C4-2B (cell line): ENCODE measurements at regions not wholly inside any gene's neighbourhood (a gene's known extent, or its start where the extent isn't known, plus 50 kb on each side); places are given as distances from the start of the nearest gene placed in this dataset.

Experiments
- H3K27ac ChIP-seq: fragments of 450-650 bp; 2 replicates; pipeline ENCODE4 v1.5.1; 2017
- ZFX ChIP-seq: fragments of 450-650 bp; IDR thresholded peaks from 2 replicates; pipeline ENCODE4 v1.6.1; 2017
- TF ChIP-seq, protein P1 (sequence below): fragments of 450-650 bp; conservative IDR thresholded peaks from 2 replicates; pipeline ENCODE4 v1.5.1; 2017; ENCODE audit warnings: mild to moderate bottlenecking

DNA sequence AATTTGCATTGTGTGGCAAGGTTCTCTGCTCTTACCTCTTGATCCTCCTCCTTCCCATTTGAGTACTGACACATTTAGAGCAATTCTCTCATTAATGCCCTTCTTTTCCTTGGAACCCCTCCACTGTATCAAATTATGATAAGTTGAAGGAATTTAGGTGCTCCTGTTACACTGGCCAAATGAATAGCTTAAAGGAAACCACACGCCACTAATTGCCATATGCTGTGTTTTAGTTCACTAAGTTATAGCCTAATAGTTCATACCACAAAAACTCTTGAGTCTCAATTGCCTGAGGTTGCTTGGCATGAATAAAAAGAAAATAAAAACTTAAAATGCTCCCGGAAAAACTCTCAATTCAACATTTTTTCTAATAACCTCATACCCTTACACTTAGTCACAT lies 1239.3 kb downstream of the EPHA7 start:
- TF ChIP-seq ZFX: no peak
- TF ChIP-seq, protein P1, sequence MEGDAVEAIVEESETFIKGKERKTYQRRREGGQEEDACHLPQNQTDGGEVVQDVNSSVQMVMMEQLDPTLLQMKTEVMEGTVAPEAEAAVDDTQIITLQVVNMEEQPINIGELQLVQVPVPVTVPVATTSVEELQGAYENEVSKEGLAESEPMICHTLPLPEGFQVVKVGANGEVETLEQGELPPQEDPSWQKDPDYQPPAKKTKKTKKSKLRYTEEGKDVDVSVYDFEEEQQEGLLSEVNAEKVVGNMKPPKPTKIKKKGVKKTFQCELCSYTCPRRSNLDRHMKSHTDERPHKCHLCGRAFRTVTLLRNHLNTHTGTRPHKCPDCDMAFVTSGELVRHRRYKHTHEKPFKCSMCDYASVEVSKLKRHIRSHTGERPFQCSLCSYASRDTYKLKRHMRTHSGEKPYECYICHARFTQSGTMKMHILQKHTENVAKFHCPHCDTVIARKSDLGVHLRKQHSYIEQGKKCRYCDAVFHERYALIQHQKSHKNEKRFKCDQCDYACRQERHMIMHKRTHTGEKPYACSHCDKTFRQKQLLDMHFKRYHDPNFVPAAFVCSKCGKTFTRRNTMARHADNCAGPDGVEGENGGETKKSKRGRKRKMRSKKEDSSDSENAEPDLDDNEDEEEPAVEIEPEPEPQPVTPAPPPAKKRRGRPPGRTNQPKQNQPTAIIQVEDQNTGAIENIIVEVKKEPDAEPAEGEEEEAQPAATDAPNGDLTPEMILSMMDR: no peak
- H3K27ac ChIP-seq: no peak overlapping the region

DNA sequence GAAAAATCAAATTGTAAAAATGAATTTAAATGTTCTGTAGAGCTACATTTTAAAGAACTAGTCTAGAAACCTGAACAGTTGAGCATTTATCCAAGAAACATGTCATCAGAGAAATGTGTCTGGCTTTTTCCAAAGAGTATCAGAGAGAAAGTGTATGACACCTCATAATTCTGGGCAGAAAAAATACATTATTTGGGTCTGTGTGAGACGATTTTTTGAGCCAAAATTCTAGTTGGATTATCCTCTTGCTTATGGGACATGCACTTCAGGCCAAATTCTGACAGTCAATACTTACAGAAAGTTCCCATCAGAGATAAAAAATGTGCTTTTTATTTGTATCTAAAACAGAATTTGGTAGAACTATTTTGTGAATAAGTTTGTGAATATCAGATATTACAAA lies 1242.7 kb downstream of the EPHA7 start:
- TF ChIP-seq, protein P1: no peak
- no peak for TF ChIP-seq ZFX
- H3K27ac ChIP-seq: no peak overlapping the region

DNA sequence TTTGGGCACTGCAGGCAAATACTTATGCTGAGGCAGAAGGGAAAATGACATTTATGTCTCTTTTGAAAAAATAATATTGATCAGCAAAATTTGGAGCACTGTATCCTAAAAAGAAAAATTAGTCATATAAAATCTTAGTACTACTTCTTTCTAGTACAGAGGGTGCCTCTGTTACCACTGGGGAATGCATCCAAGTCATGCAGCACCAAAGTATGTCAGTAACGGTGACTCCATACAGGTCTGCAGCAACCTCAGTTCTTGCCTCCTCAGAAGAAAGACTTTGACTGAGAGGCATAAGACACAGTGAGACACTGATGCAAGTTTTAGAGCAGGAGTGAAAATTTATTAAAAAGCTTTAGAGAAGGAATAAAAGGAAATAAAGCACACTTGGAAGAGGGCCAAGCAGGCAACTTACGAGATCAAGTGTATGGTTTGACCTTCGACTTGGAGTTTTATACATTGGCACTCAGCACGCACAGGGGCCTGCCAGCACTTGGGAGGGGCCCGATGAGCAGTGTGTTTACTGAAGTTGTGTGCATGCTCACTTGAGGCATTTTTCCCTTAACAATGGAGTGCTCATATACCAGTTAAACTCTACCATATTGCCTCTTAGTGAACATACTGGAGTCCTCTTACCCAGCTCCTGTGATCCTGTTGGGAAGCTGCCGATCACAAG lies 1244.8 kb downstream of the EPHA7 start:
- no peak overlapping the region for H3K27ac ChIP-seq
- TF ChIP-seq, protein P1: no peak
- TF ChIP-seq ZFX: no peak

DNA sequence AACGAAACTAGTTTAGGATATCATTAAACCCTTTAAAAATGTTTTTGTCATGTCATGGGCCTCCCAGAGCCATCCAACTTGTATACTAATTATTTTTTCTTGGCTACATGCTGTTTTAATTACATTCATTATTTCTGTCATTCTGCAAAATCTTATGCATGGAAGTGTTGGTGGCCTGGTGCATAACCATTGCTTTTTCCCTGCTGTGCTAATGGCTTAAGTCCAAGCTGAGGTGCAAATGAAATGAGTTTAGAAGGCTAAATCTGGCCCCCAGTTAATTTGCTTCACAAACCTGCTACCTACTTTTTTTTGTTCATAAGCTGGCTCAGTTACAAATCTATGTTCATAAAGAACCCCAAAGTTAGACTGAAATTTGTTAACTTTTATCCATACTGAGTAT lies 1249.9 kb downstream of the EPHA7 start:
- H3K27ac ChIP-seq: no peak overlapping the region
- TF ChIP-seq, protein P1: no peak
- no peak for TF ChIP-seq ZFX

DNA sequence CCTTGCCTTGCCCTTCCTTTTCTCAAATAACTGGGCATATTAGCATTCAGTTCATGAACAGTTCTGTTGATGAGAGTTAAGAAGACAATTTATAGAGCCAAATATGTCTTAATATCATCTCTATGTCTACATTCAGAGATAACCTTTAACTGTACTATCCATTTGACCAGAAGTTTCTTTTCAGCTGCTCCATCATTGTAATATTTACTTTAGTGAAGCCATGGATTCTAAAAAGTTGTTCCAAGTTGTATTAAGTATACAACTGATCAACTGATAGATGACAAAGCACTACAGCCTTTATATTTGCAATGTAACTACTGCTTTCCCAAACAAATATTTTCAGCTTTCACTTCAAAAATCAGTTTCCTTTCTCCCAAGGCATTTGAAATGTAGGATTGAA lies 1252.7 kb downstream of the EPHA7 start:
- no peak for TF ChIP-seq ZFX
- TF ChIP-seq, protein P1: no peak
- H3K27ac ChIP-seq: no peak overlapping the region

DNA sequence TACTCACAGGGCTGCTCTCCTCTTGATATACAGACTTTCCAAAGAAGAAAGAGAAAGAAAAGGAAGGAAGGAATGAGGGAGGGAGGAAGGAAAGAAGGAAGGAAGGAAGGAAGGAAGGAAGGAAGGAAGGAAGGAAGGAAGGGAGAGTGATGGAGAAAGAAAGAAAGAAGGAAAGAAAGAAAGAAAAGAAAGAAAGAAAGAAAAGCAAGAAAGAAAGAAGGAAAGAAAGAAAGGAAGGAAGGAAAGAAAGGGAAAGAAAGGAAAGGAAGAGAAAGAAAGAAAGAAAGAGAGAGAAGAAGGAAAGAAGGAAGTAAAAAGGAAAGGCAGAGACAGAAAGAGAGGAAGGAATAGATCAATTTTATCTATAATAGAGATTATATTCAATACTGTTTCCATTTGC lies 1257.4 kb downstream of the EPHA7 start:
- no peak overlapping the region for H3K27ac ChIP-seq
- TF ChIP-seq ZFX: no peak
- TF ChIP-seq, protein P1: no peak

DNA sequence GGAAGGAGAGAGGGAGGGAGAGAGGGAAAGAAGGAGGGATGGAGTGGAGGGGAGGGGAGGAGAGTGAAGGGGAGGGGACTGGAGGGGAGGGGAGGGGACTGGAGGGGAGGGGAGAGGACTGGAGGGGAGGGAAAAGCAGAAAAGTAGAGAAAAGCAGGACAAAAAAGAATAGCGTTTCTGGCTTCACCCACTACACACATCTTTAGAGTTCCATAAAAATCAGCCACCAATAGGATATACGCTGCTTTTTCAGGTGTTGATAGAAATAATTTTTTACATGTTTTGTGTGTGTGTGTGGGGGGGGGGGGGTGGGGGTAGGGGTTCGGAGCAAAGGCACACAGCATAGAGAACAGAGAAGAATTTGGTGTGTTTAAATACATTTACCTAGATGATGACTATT lies 1259.1 kb downstream of the EPHA7 start:
- no peak for TF ChIP-seq ZFX
- TF ChIP-seq, protein P1: no peak
- H3K27ac ChIP-seq: no peak overlapping the region
